Spinal cord (tissue), 9 donors: ENCODE measurements at regions not wholly inside any gene's neighbourhood (a gene's known extent, or its start where the extent isn't known, plus 50 kb on each side); places are given as distances from the start of the nearest gene placed in this dataset.

Experiments
- DNase-seq, 6 donors: peaks; one replicate each; pipeline versions ENCODE4 v3.0.0 to v3.0.0-alpha.2; 2013 to 2015; ENCODE audit warnings: low spot score in 6 of 6, low read depth in 4 of 6
- H3K27ac ChIP-seq: one replicate; pipeline ENCODE4 v1.5.1; 2013; ENCODE audit warnings: low read depth, low read length, control low read depth
- H3K27me3 ChIP-seq: one replicate; pipeline ENCODE4 v1.6.1; 2013; ENCODE audit warnings: low read length; ENCODE audit not compliant: control insufficient read depth, insufficient read depth
- H3K36me3 ChIP-seq: one replicate; pipeline ENCODE4 v1.6.1; 2013; ENCODE audit warnings: low read length; ENCODE audit not compliant: control insufficient read depth, insufficient read depth
- H3K4me1 ChIP-seq: one replicate; pipeline ENCODE4 v1.6.1; 2013; ENCODE audit warnings: low read length; ENCODE audit not compliant: control insufficient read depth, insufficient read depth
- H3K4me3 ChIP-seq: one replicate; pipeline ENCODE4 v1.5.1; 2013; ENCODE audit warnings: low read depth, low read length, control low read depth
- H3K9me3 ChIP-seq: one replicate; pipeline ENCODE4 v1.6.1; 2013; ENCODE audit warnings: low read length; ENCODE audit not compliant: control insufficient read depth, insufficient read depth
- WGBS: methylation state at CpG from one replicate; pipeline ENCODE4 v1.1.5; 2013; ENCODE audit warnings: missing lambda C conversion rate; ENCODE audit not compliant: insufficient coverage; 5-methylcytosine and 5-hydroxymethylcytosine counted together
- donor health status: healthy.

- Histone ChIP-seq H3K27ac (no peak overlapping the region), H3K36me3 (no peaks in the 10 kb centered on the region), H3K27me3 (no peaks in the 10 kb centered on the region), H3K9me3 (no peaks in the 10 kb centered on the region), H3K4me1 (no peaks in the 10 kb centered on the region), H3K4me3 (no peak overlapping the region)
- WGBS: 60% methylated on average over 1 of the region's 1 CpG
- DNase-seq: peak in 3 of 6 donors; percentile 23 to 38 (median 29)
Observed at GRCh38 chr9:23594421-23594820, 231.6 kb downstream of the ELAVL2 start.

GRCh38 chr9:23596913-23597634, 229.0 kb downstream of the ELAVL2 start:
- Histone ChIP-seq H3K27ac (no peak overlapping the region), H3K4me1 (no peaks in the 10 kb centered on the region), H3K9me3 (no peaks in the 10 kb centered on the region), H3K27me3 (no peaks in the 10 kb centered on the region), H3K36me3 (no peaks in the 10 kb centered on the region), H3K4me3 (no peak overlapping the region)
- 75% methylated on average over 1 of the region's 3 CpGs for WGBS
- no peak for DNase-seq

GRCh38 chr9:23598994-23599393, 227.0 kb downstream of the ELAVL2 start:
- no peak for DNase-seq
- Histone ChIP-seq H3K4me1 (no peaks in the 10 kb centered on the region), H3K4me3 (no peak overlapping the region), H3K36me3 (no peaks in the 10 kb centered on the region), H3K27me3 (no peaks in the 10 kb centered on the region), H3K27ac (no peak overlapping the region), H3K9me3 (no peaks in the 10 kb centered on the region)
- no CpG with 5 or more reads among the region's 2 CpGs for WGBS

GRCh38 chr9:23603311-23603710, 222.7 kb downstream of the ELAVL2 start:
- 100% methylated on average over 2 of the region's 7 CpGs for WGBS
- no peak for DNase-seq
- H3K9me3 ChIP-seq: no peaks in the 10 kb centered on the region
- no peak overlapping the region for H3K4me3 ChIP-seq
- H3K36me3 ChIP-seq: no peaks in the 10 kb centered on the region
- no peaks in the 10 kb centered on the region for H3K4me1 ChIP-seq
- no peaks in the 10 kb centered on the region for H3K27me3 ChIP-seq
- no peak overlapping the region for H3K27ac ChIP-seq

GRCh38 chr9:23606107-23606506, 219.9 kb downstream of the ELAVL2 start:
- Histone ChIP-seq H3K4me3 (no peak overlapping the region), H3K4me1 (no peaks in the 10 kb centered on the region), H3K36me3 (no peaks in the 10 kb centered on the region), H3K27me3 (no peaks in the 10 kb centered on the region), H3K27ac (no peak overlapping the region), H3K9me3 (no peaks in the 10 kb centered on the region)
- no peak for DNase-seq
- no CpG with 5 or more reads among the region's 1 CpG for WGBS

- Histone ChIP-seq H3K9me3 (no peaks in the 10 kb centered on the region), H3K4me3 (no peak overlapping the region), H3K36me3 (no peaks in the 10 kb centered on the region), H3K4me1 (no peaks in the 10 kb centered on the region), H3K27me3 (no peaks in the 10 kb centered on the region), H3K27ac (no peak overlapping the region)
- no peak for DNase-seq
- 78% methylated on average over 1 of the region's 3 CpGs for WGBS
Observed at GRCh38 chr9:23608456-23608855, 217.6 kb downstream of the ELAVL2 start.

- no peak for DNase-seq
Observed at GRCh38 chr9:23611869-23612268, 214.2 kb downstream of the ELAVL2 start.

GRCh38 chr9:23615569-23615968, 210.5 kb downstream of the ELAVL2 start:
- H3K4me3 ChIP-seq: no peak overlapping the region
- no peaks in the 10 kb centered on the region for H3K9me3 ChIP-seq
- no peaks in the 10 kb centered on the region for H3K27me3 ChIP-seq
- no peaks in the 10 kb centered on the region for H3K36me3 ChIP-seq
- no peak for DNase-seq
- no peaks in the 10 kb centered on the region for H3K4me1 ChIP-seq
- H3K27ac ChIP-seq: no peak overlapping the region
- 83% methylated on average over 4 of the region's 6 CpGs for WGBS

More at GRCh38 chr9:23611869-23612268, 214.2 kb downstream of the ELAVL2 start:
- no peaks in the 10 kb centered on the region for H3K36me3 ChIP-seq
- 84% methylated on average over 3 of the region's 3 CpGs for WGBS
- H3K4me1 ChIP-seq: no peaks in the 10 kb centered on the region
- no peaks in the 10 kb centered on the region for H3K9me3 ChIP-seq
- H3K4me3 ChIP-seq: no peak overlapping the region
- no peaks in the 10 kb centered on the region for H3K27me3 ChIP-seq
- H3K27ac ChIP-seq: no peak overlapping the region

GRCh38 chr9:23621188-23621587, 204.9 kb downstream of the ELAVL2 start:
- Histone ChIP-seq H3K4me3 (no peak overlapping the region), H3K9me3 (no peaks in the 10 kb centered on the region), H3K27ac (no peak overlapping the region), H3K36me3 (no peaks in the 10 kb centered on the region), H3K4me1 (no peaks in the 10 kb centered on the region), H3K27me3 (no peaks in the 10 kb centered on the region)
- no CpG with 5 or more reads among the region's 2 CpGs for WGBS
- DNase-seq: no peak

- Histone ChIP-seq H3K27me3 (no peaks in the 10 kb centered on the region), H3K4me1 (no peaks in the 10 kb centered on the region), H3K36me3 (no peaks in the 10 kb centered on the region), H3K27ac (no peak overlapping the region), H3K9me3 (no peaks in the 10 kb centered on the region), H3K4me3 (no peak overlapping the region)
- WGBS: 79% methylated on average over 1 of the region's 3 CpGs
- no peak for DNase-seq
Observed at GRCh38 chr9:23621924-23622323, 204.1 kb downstream of the ELAVL2 start.
